IPS-20b (cell line): ENCODE measurements at regions not wholly inside any gene's neighbourhood (a gene's known extent, or its start where the extent isn't known, plus 50 kb on each side); places are given as distances from the start of the nearest gene placed in this dataset.
"Not testable (repeated sequence)": the region's sequence is repeated elsewhere in the genome, so short reads cannot be mapped to it uniquely, and the experiment has no call there.

Experiments used
- H3K27ac ChIP-seq: one replicate; pipeline ENCODE4 v1.5.1; 2013; ENCODE audit warnings: low read length
- H3K27me3 ChIP-seq: 2 replicates; pipeline ENCODE4 v1.6.1; 2013; ENCODE audit warnings: mild to moderate bottlenecking, low read length, inconsistent platforms; ENCODE audit not compliant: insufficient read depth
- H3K36me3 ChIP-seq: 2 replicates; pipeline ENCODE4 v1.6.1; 2013; ENCODE audit warnings: low read depth, mild to moderate bottlenecking, inconsistent platforms, low read length, moderate library complexity; ENCODE audit not compliant: insufficient read depth
- H3K4me1 ChIP-seq: 2 replicates; pipeline ENCODE4 v1.6.1; 2013; ENCODE audit warnings: mild to moderate bottlenecking, control low read depth, inconsistent platforms, low read length, moderate library complexity; ENCODE audit not compliant: insufficient read depth
- H3K4me3 ChIP-seq: 2 replicates; pipeline ENCODE4 v1.5.1; 2013; ENCODE audit warnings: mild to moderate bottlenecking, low read length, inconsistent platforms
- H3K9ac ChIP-seq: 2 replicates; pipeline ENCODE4 v1.6.1; 2013; ENCODE audit warnings: low read depth, mild to moderate bottlenecking, inconsistent platforms, low read length, moderate library complexity
- H3K9me3 ChIP-seq: 2 replicates; pipeline ENCODE4 v1.6.1; 2013; ENCODE audit warnings: mild to moderate bottlenecking, low read depth, low read length, inconsistent platforms; ENCODE audit not compliant: insufficient read depth

GRCh38 chr7:63047061-63047460, 951.6 kb upstream of the ZNF722 start:
- Histone ChIP-seq H3K4me3 (no peak overlapping the region), H3K36me3 (no peaks in the 10 kb centered on the region), H3K27ac (no peak overlapping the region), H3K27me3 (no peaks in the 10 kb centered on the region), H3K9me3 (peaks cover 97% of the 10 kb centered on the region), H3K4me1 (no peaks in the 10 kb centered on the region), H3K9ac (no peak overlapping the region)

- H3K9me3 ChIP-seq = peaks cover 96% of the 10 kb centered on the region
- no peak overlapping the region for H3K9ac ChIP-seq
- no peaks in the 10 kb centered on the region for H3K36me3 ChIP-seq
Observed at GRCh38 chr7:63047546-63047945, 951.1 kb upstream of the ZNF722 start.

GRCh38 chr7:63054191-63054661, 944.4 kb upstream of the ZNF722 start:
- Histone ChIP-seq H3K9ac (no peak overlapping the region), H3K27ac (no peak overlapping the region), H3K4me3 (no peak overlapping the region), H3K9me3 (peaks cover 85% of the 10 kb centered on the region), H3K27me3 (no peaks in the 10 kb centered on the region), H3K4me1 (no peaks in the 10 kb centered on the region), H3K36me3 (no peaks in the 10 kb centered on the region)

More at GRCh38 chr7:63047546-63047945, 951.1 kb upstream of the ZNF722 start:
- Histone ChIP-seq H3K4me3 (no peak overlapping the region), H3K4me1 (no peaks in the 10 kb centered on the region), H3K27ac (no peak overlapping the region), H3K27me3 (no peaks in the 10 kb centered on the region)

GRCh38 chr7:63057265-63057664, 941.4 kb upstream of the ZNF722 start:
- H3K36me3 ChIP-seq = no peaks in the 10 kb centered on the region
- no peak overlapping the region for H3K9ac ChIP-seq
- H3K4me3 ChIP-seq = no peak overlapping the region
- peaks cover 68% of the 10 kb centered on the region for H3K9me3 ChIP-seq
- H3K27me3 ChIP-seq = no peaks in the 10 kb centered on the region
- H3K4me1 ChIP-seq = no peaks in the 10 kb centered on the region
- no peak overlapping the region for H3K27ac ChIP-seq

GRCh38 chr7:63060701-63061100, 937.9 kb upstream of the ZNF722 start:
- not testable (repeated sequence) for H3K4me3 ChIP-seq, H3K4me1 ChIP-seq, H3K27ac ChIP-seq, H3K27me3 ChIP-seq, H3K9ac ChIP-seq, H3K36me3 ChIP-seq
- peaks cover 48% of the 10 kb centered on the region for H3K9me3 ChIP-seq

- Histone ChIP-seq H3K27ac (no peak overlapping the region), H3K4me1 (no peaks in the 10 kb centered on the region), H3K9me3 (peaks cover 43% of the 10 kb centered on the region), H3K27me3 (no peaks in the 10 kb centered on the region), H3K4me3 (no peak overlapping the region), H3K9ac (no peak overlapping the region), H3K36me3 (no peaks in the 10 kb centered on the region)
Observed at GRCh38 chr7:63065684-63066083, 933.0 kb upstream of the ZNF722 start.

- not testable (repeated sequence) for H3K4me3 ChIP-seq, H3K36me3 ChIP-seq, H3K27ac ChIP-seq, H3K9ac ChIP-seq, H3K4me1 ChIP-seq, H3K27me3 ChIP-seq
- H3K9me3 ChIP-seq = peaks cover 48% of the 10 kb centered on the region
Observed at GRCh38 chr7:63066235-63066634, 932.4 kb upstream of the ZNF722 start.

- Histone ChIP-seq H3K36me3 (no peaks in the 10 kb centered on the region), H3K27ac (no peak overlapping the region), H3K9ac (no peak overlapping the region), H3K4me1 (no peaks in the 10 kb centered on the region), H3K9me3 (peaks cover 66% of the 10 kb centered on the region), H3K4me3 (no peak overlapping the region), H3K27me3 (no peaks in the 10 kb centered on the region)
Observed at GRCh38 chr7:63067897-63068585, 930.6 kb upstream of the ZNF722 start.

GRCh38 chr7:63070696-63071095, 928.0 kb upstream of the ZNF722 start:
- Histone ChIP-seq H3K9me3 (peaks cover 79% of the 10 kb centered on the region), H3K4me3 (no peak overlapping the region), H3K4me1 (no peaks in the 10 kb centered on the region), H3K27ac (no peak overlapping the region), H3K27me3 (no peaks in the 10 kb centered on the region), H3K9ac (no peak overlapping the region), H3K36me3 (no peaks in the 10 kb centered on the region)

GRCh38 chr7:63071396-63071795, 927.3 kb upstream of the ZNF722 start:
- Histone ChIP-seq H3K4me3 (no peak overlapping the region), H3K9ac (no peak overlapping the region), H3K27ac (no peak overlapping the region), H3K4me1 (no peaks in the 10 kb centered on the region), H3K27me3 (no peaks in the 10 kb centered on the region), H3K9me3 (peaks cover 79% of the 10 kb centered on the region), H3K36me3 (no peaks in the 10 kb centered on the region)

GRCh38 chr7:63071920-63072319, 926.7 kb upstream of the ZNF722 start:
- H3K36me3 ChIP-seq = no peaks in the 10 kb centered on the region
- no peaks in the 10 kb centered on the region for H3K4me1 ChIP-seq
- H3K9ac ChIP-seq = no peak overlapping the region
- H3K9me3 ChIP-seq = peaks cover 79% of the 10 kb centered on the region
- no peaks in the 10 kb centered on the region for H3K27me3 ChIP-seq
- H3K27ac ChIP-seq = no peak overlapping the region
- H3K4me3 ChIP-seq = no peak overlapping the region

- Histone ChIP-seq H3K27ac (no peak overlapping the region), H3K4me3 (no peak overlapping the region), H3K27me3 (no peaks in the 10 kb centered on the region), H3K9me3 (peaks cover 81% of the 10 kb centered on the region), H3K9ac (no peak overlapping the region), H3K36me3 (no peaks in the 10 kb centered on the region), H3K4me1 (no peaks in the 10 kb centered on the region)
Observed at GRCh38 chr7:63072806-63073205, 925.8 kb upstream of the ZNF722 start.
